HCT116 (cell line): ENCODE measurements at regions not wholly inside any gene's neighbourhood (a gene's known extent, or its start where the extent isn't known, plus 50 kb on each side); places are given as distances from the start of the nearest gene placed in this dataset.

Source experiments
- ATAC-seq: fragments of 200-7000 bp; cut with Tn5 transposase; 2 replicates; pipeline ENCODE4 v1.9.1; 2020; ENCODE audit warnings: mild to moderate bottlenecking, moderate library complexity
- BruUV-seq: library from RNA; stranded (reverse); fragments of 400-500 nt; replicated peaks from 2 replicates; lab custom pipeline; 2021; lab: Mats Ljungman, UMichigan
- CTCF ChIA-PET: fragments of 300-600 bp; sonication (Branson Sonifier 250); formaldehyde crosslinking; loops from one replicate; lab custom pipeline; 2021; ENCODE audit warnings: antibody characterized with exemption; lab: Charles Lee
- POLR2A ChIA-PET: fragments of 300-600, 350-600 bp; sonication (Branson Sonifier 250); formaldehyde crosslinking; loops from one replicate; lab custom pipeline; 2021; ENCODE audit warnings: antibody characterized with exemption; lab: Charles Lee
- RAD21 ChIA-PET, 2 experiments: fragments of 300-600 bp; sonication (Branson Sonifier 250); formaldehyde crosslinking; loops; one replicate each; lab custom pipeline; 2023; ENCODE audit warnings: low total read pairs in 2 of 2; ENCODE audit not compliant: uncharacterized antibody in 2 of 2, unreplicated experiment in 2 of 2, low non-redundant PET in 1 of 2; lab: Charles Lee
- DNase-seq: peaks from one replicate; pipeline ENCODE4 v3.0.0-alpha.2; 2010; ENCODE audit warnings: low read depth, low spot score
- H2AFZ ChIP-seq: fragments of 200-600 bp; shearing (Covaris generic), sonication (generic); 2 replicates; pipeline ENCODE4 v1.6.1; 2017; ENCODE audit warnings: low read depth, mixed run types, mixed read lengths, antibody characterized with exemption, low read length; ENCODE audit not compliant: poor library complexity, severe bottlenecking
- H3K27ac ChIP-seq: 2 replicates; pipeline ENCODE4 v1.5.1; 2012; ENCODE audit warnings: low read depth, low read length
- H3K27me3 ChIP-seq: fragments of 200-600 bp; sonication (generic); 2 replicates; pipeline ENCODE4 v1.6.1; 2016; ENCODE audit warnings: mixed run types, low read length, mixed read lengths; ENCODE audit not compliant: insufficient read depth
- H3K36me3 ChIP-seq, 2 experiments: fragments of 200-500 bp in 1 of 2; fragments of 200-600 bp in 1 of 2; sonication (Bioruptor generic) in 1 of 2; sonication (generic) in 1 of 2; 2 replicates each; pipeline versions ENCODE4 v1.5.1 to v1.6.1; 2014 to 2016; ENCODE audit warnings: low read length in 2 of 2, inconsistent platforms in 1 of 2, mixed read lengths in 1 of 2, mixed run types in 1 of 2; ENCODE audit not compliant: insufficient read depth in 2 of 2, control insufficient read depth in 1 of 2
- H3K4me1 ChIP-seq, 2 experiments: fragments of 200-600 bp in 1 of 2; sonication (generic) in 1 of 2; 2 replicates each; pipeline versions ENCODE4 v1.5.1 to v1.6.1; 2012 to 2017; ENCODE audit warnings: low read length in 2 of 2, inconsistent platforms in 1 of 2, mild to moderate bottlenecking in 1 of 2, mixed read lengths in 1 of 2, mixed run types in 1 of 2, moderate library complexity in 1 of 2; ENCODE audit not compliant: insufficient read depth in 2 of 2, control insufficient read depth in 1 of 2
- H3K4me2 ChIP-seq: fragments of 200-600 bp; sonication (generic); 2 replicates; pipeline ENCODE4 v1.6.1; 2017; ENCODE audit warnings: mixed run types, low read length, mixed read lengths
- H3K4me3 ChIP-seq, 2 experiments: fragments of 200-600 bp in 1 of 2; sonication (generic) in 1 of 2; replicated peaks in 1 of 2; 2 replicates each; pipeline ENCODE4 v1.5.1; 2011 to 2016; ENCODE audit warnings: low read length in 2 of 2, control low read depth in 1 of 2, low read depth in 1 of 2, mild to moderate bottlenecking in 1 of 2, mixed read lengths in 1 of 2, mixed run types in 1 of 2
- H3K79me2 ChIP-seq: fragments of 200-600 bp; sonication (generic); 2 replicates; pipeline ENCODE4 v1.6.1; 2017; ENCODE audit warnings: mild to moderate bottlenecking, mixed run types, low read length, moderate library complexity, mixed read lengths; ENCODE audit not compliant: insufficient read depth
- H3K9ac ChIP-seq: fragments of 200-600 bp; sonication (generic); 2 replicates; pipeline ENCODE4 v1.6.1; 2016; ENCODE audit warnings: low read length, mixed read lengths
- H3K9me2 ChIP-seq: fragments of 200-600 bp; sonication (generic), shearing (Covaris generic); 2 replicates; pipeline ENCODE4 v1.6.1; 2017; ENCODE audit warnings: mixed run types, mild to moderate bottlenecking, moderate library complexity; ENCODE audit not compliant: insufficient read depth
- H3K9me3 ChIP-seq, 2 experiments: fragments of 200-500 bp in 1 of 2; fragments of 200-600 bp in 1 of 2; sonication (Bioruptor generic) in 1 of 2; sonication (generic) in 1 of 2; 2 replicates each; pipeline ENCODE4 v1.6.1; 2014 to 2017; ENCODE audit warnings: low read length in 2 of 2, mixed read lengths in 2 of 2, inconsistent platforms in 1 of 2, low read depth in 1 of 2, mild to moderate bottlenecking in 1 of 2, mixed run types in 1 of 2, moderate library complexity in 1 of 2; ENCODE audit not compliant: control insufficient read depth in 1 of 2, insufficient read depth in 1 of 2
- H4K20me1 ChIP-seq: fragments of 200-600 bp; sonication (generic), shearing (Covaris generic); 2 replicates; pipeline ENCODE4 v1.6.1; 2017; ENCODE audit warnings: mixed run types, mild to moderate bottlenecking, moderate library complexity; ENCODE audit not compliant: insufficient read depth
- CBX3 ChIP-seq: IDR thresholded peaks from 2 replicates; pipeline ENCODE4 v1.6.1; 2012; ENCODE audit warnings: low read depth
- EZH2phosphoT487 ChIP-seq: fragments of 200-600 bp; IDR thresholded peaks from 2 replicates; pipeline ENCODE4 v1.6.1; 2018; ENCODE audit warnings: antibody characterized with exemption, borderline replicate concordance
- SIN3A ChIP-seq: IDR thresholded peaks from 2 replicates; pipeline ENCODE4 v1.6.1; 2012; ENCODE audit warnings: low read depth
- YY1 ChIP-seq: IDR thresholded peaks from 2 replicates; pipeline ENCODE4 v1.6.1; 2011; ENCODE audit warnings: low read length, low read depth, moderate library complexity, mild to moderate bottlenecking; ENCODE audit not compliant: insufficient replicate concordance; ENCODE audit errors: extremely low read depth
- ZBTB33 ChIP-seq: IDR thresholded peaks from 2 replicates; pipeline ENCODE4 v1.6.1; 2011; ENCODE audit warnings: mild to moderate bottlenecking, low read length, moderate library complexity; ENCODE audit not compliant: insufficient replicate concordance; ENCODE audit errors: extremely low read depth
- ZNF274 ChIP-seq: fragments of 200-500 bp; sonication (Bioruptor generic); IDR thresholded peaks from 2 replicates; pipeline ENCODE4 v1.6.1; 2014; ENCODE audit warnings: mild to moderate bottlenecking, low read depth, low read length, inconsistent platforms
- intact Hi-C: fragments of 100-400 bp; cut with micrococcal nuclease; formaldehyde crosslinking; loops from 2 replicates; pipeline ENCODE4 v1.10.0; 2022

- no peak for DNase-seq
Measured at GRCh38 chr11:128303383-128303782, 284.0 kb downstream of the ETS1 start.

More at GRCh38 chr11:128303383-128303782, 284.0 kb downstream of the ETS1 start:
- no peak overlapping the region for H3K4me3 ChIP-seq
- no peak for TF ChIP-seq YY1
- no peak for TF ChIP-seq ZNF274
- TF ChIP-seq ZBTB33 = no peak
- TF ChIP-seq SIN3A = no peak
- no peak for TF ChIP-seq CBX3
- no peak for TF ChIP-seq EZH2phosphoT487
- ChIA-PET CTCF (no interaction called here), POLR2A (no interaction called here), RAD21 (no interaction called here)
- no peaks in the 10 kb centered on the region for H3K9me2 ChIP-seq
- H2AFZ ChIP-seq = no peak overlapping the region
- H3K27me3 ChIP-seq = peaks cover 40% of the 10 kb centered on the region
- no peaks in the 10 kb centered on the region for H3K4me1 ChIP-seq
- ATAC-seq = no peak
- no peak overlapping the region for H3K9ac ChIP-seq
- H3K9me3 ChIP-seq = no peaks in the 10 kb centered on the region
- no peaks in the 10 kb centered on the region for H4K20me1 ChIP-seq
- H3K4me2 ChIP-seq = no peak overlapping the region
- BruUV-seq = no TSS peak
- H3K79me2 ChIP-seq = no peaks in the 10 kb centered on the region
- intact Hi-C loops = no loop called here
- H3K36me3 ChIP-seq = no peaks in the 10 kb centered on the region
- no peak overlapping the region for H3K27ac ChIP-seq
